ENCODE measurements at regions not wholly inside any gene's neighbourhood (a gene's known extent, or its start where the extent isn't known, plus 50 kb on each side); places are given as distances from the start of the nearest gene placed in this dataset.

GRCh38 chr3:86800116-86800515, 190.8 kb downstream of the VGLL3 start:
- TF ChIP-seq EZH2phosphoT487 (IDR thresholded peaks at IDR 0.05; ENCODE audit: low read depth), result no peak
- no peak for TF ChIP-seq CTCF (IDR thresholded peaks at IDR 0.05; ENCODE audit: low read depth, low read length)
